Posterior vena cava (tissue), 2 donors: ENCODE measurements at regions not wholly inside any gene's neighbourhood (a gene's known extent, or its start where the extent isn't known, plus 50 kb on each side); places are given as distances from the start of the nearest gene placed in this dataset.

Experiments used
- DNase-seq: peaks from one replicate; pipeline ENCODE4 v3.0.0-alpha.2; 2020; ENCODE audit warnings: low spot score
- intact Hi-C, 2 donors: fragments of 100-400 bp; cut with DNase I; formaldehyde crosslinking; loops; one replicate each; pipeline versions ENCODE4 v1.14.1 to v1.14.2; 2022 to 2023
- donor health status: DM: yes; HTN: yes; CAD: no.
- donor health status: DM: yes; HTN: yes; CAD: no.

DNA sequence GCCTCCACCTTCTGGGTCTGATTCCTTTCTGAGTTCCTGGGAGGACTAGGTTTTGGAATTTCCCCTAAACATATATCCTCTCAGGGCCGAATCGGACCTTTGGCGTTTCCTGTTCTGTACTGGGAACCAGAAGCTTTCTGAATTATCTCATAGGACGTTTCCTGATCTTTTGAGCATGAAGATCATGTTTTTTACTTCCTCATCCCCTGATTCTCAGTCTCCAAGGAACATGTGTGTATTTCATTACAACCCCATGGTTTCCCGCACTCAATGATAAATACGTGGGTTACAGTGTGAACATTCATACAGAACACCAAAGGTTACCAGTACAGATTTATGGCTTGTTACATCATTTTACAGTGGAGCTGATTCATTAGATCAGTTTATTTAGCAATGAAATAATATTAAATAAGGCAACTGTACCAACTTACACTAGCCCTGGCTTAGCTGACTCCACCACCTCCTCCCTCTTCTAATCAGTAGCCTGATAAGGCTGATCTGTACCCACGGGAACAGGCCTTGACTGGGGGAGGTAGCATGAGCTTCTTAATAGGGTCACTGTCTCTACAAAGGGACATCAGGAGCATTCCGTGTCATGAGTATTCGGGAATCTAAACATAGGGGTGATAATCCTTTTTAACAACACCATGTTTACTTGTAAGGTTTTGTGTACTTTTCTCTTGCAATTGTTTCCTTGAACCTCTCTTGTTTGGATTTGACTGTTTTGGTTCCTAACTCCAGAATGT, 57.8 kb upstream of the ERRFI1 start:
- intact Hi-C loops, result no loop called here
- DNase-seq, result no peak

- intact Hi-C loops, result no loop called here
- DNase-seq, result no peak
Measured at GRCh38 chr1:8082945-8083344, 56.8 kb upstream of the ERRFI1 start.

GRCh38 chr1:8078176-8078671, 52.1 kb upstream of the ERRFI1 start:
- intact Hi-C loops, result no loop called here
- DNase-seq, result no peak

DNA sequence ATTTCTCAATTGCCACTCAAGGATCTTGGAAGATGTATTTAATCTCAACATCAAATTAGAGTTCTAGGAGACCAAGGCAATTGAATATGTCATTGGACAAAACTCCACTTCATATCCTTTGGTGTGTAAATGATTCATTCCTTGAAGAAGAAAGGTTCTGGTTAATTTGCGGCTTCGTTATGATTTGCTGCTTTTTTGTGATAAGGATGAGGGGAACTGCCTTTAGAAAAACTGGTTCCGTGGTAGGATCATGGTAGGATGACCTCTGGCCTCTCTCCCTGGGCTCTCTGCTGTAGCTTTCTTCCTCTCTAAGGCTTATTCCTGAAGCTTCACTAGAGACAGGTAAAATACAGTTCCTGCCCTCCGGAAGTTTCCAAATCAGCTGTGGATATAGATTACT, 51.5 kb upstream of the ERRFI1 start:
- intact Hi-C loops, result no loop called here
- DNase-seq, result no peak

GRCh38 chr1:8077120-8077573, 51.0 kb upstream of the ERRFI1 start:
- DNase-seq, result no peak
- intact Hi-C loops, result no loop called here

GRCh38 chr1:8076176-8076575, 50.1 kb upstream of the ERRFI1 start:
- intact Hi-C loops, result no loop called here
- no peak for DNase-seq
